ENCODE measurements at regions not wholly inside any gene's neighbourhood (a gene's known extent, or its start where the extent isn't known, plus 50 kb on each side); places are given as distances from the start of the nearest gene placed in this dataset.

DNA sequence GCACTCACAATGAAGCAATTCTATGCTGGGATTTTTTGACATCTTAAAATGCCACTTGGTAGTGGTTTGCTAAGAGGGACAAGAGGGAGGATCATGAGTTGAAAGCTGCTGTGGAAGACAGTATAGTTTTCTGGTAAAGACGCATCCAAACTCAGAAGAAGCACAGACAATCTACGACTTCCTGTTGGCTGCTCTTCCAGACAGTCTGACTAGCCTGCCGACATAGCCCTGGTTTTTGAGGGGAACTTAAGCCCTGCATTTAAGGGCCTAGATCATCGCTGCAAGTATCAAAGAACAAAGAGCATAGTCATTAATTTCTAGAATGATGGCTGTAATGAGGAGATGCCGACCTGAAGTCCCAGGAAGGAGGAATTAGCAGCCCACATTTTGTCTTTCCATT is 99.9 kb upstream of the IKZF1 start:
- TF ChIP-seq EP300 (IDR thresholded peaks at IDR 0.05; ENCODE audit: borderline replicate concordance in 1 of 2, control insufficient read depth in 1 of 2, low read depth in 2 of 2, low read length in 2 of 2), result no peak
- TF ChIP-seq HDAC2 (IDR thresholded peaks at IDR 0.05), result no peak

All from GM12878 (cell line).